HEK293T (cell line): ENCODE measurements at regions not wholly inside any gene's neighbourhood (a gene's known extent, or its start where the extent isn't known, plus 50 kb on each side); places are given as distances from the start of the nearest gene placed in this dataset.

Experiments used
- CTCF ChIA-PET: fragments of 350-600 bp; formaldehyde crosslinking; extraction: SDS; loops from one replicate; lab custom pipeline; 2021; ENCODE audit warnings: antibody characterized with exemption, inconsistent platforms; lab: Yijun Ruan, JAX
- POLR2A ChIA-PET: fragments of 350-600 bp; formaldehyde crosslinking; extraction: SDS; loops from one replicate; lab custom pipeline; 2020; ENCODE audit warnings: antibody characterized with exemption, inconsistent platforms; lab: Yijun Ruan, JAX
- DNase-seq: peaks from one replicate; pipeline ENCODE4 v3.0.0; 2012; ENCODE audit warnings: mixed read lengths; ENCODE audit errors: extremely low spot score
- ARNT ChIP-seq: fragments of 450-650 bp; IDR thresholded peaks from 2 replicates; pipeline ENCODE4 v1.6.1; 2017; ENCODE audit warnings: mild to moderate bottlenecking
- BHLHE40 ChIP-seq: fragments of 450-650 bp; IDR thresholded peaks from 2 replicates; pipeline ENCODE4 v1.6.1; 2016; ENCODE audit warnings: mild to moderate bottlenecking, moderate library complexity, borderline replicate concordance
- CTBP1 ChIP-seq: fragments of 450-650 bp; IDR thresholded peaks from 2 replicates; pipeline ENCODE4 v1.6.1; 2016; ENCODE audit warnings: borderline replicate concordance
- ELF4 ChIP-seq: fragments of 450-650 bp; IDR thresholded peaks from 2 replicates; pipeline ENCODE4 v1.6.1; 2017; ENCODE audit warnings: antibody characterized with exemption
- FOXA1 ChIP-seq: fragments of 450-650 bp; IDR thresholded peaks from 2 replicates; pipeline ENCODE4 v1.6.1; 2016; ENCODE audit warnings: mild to moderate bottlenecking
- FOXK2 ChIP-seq: fragments of 450-650 bp; IDR thresholded peaks from 2 replicates; pipeline ENCODE4 v1.6.1; 2016; ENCODE audit warnings: mild to moderate bottlenecking
- FOXM1 ChIP-seq: fragments of 450-650 bp; IDR thresholded peaks from 2 replicates; pipeline ENCODE4 v1.6.1; 2017; ENCODE audit warnings: mild to moderate bottlenecking, borderline replicate concordance
- HDGF ChIP-seq: fragments of 450-650 bp; IDR thresholded peaks from 2 replicates; pipeline ENCODE4 v1.6.1; 2017; ENCODE audit warnings: antibody characterized with exemption, borderline replicate concordance
- L3MBTL2 ChIP-seq: fragments of 450-650 bp; conservative IDR thresholded peaks from 2 replicates; pipeline ENCODE4 v1.6.1; 2016; ENCODE audit warnings: mild to moderate bottlenecking
- LEF1 ChIP-seq: fragments of 450-650 bp; IDR thresholded peaks from 2 replicates; pipeline ENCODE4 v1.6.1; 2017; ENCODE audit warnings: mild to moderate bottlenecking, borderline replicate concordance
- NFRKB ChIP-seq: fragments of 450-650 bp; IDR thresholded peaks from 2 replicates; pipeline ENCODE4 v1.6.1; 2016; ENCODE audit warnings: mild to moderate bottlenecking, moderate library complexity
- SP1 ChIP-seq: fragments of 450-650 bp; IDR thresholded peaks from 2 replicates; pipeline ENCODE4 v1.6.1; 2017
- SUZ12 ChIP-seq: fragments of 450-650 bp; IDR thresholded peaks from 2 replicates; pipeline ENCODE4 v1.6.1; 2016; ENCODE audit warnings: mild to moderate bottlenecking
- TARDBP ChIP-seq: fragments of 450-650 bp; IDR thresholded peaks from 2 replicates; pipeline ENCODE4 v1.6.1; 2016
- ZNF384 ChIP-seq: fragments of 450-650 bp; IDR thresholded peaks from 2 replicates; pipeline ENCODE4 v1.6.1; 2016
- TF ChIP-seq, protein P1 (sequence below): fragments of 450-650 bp; IDR thresholded peaks from 2 replicates; pipeline ENCODE4 v1.6.1; 2016

- ChIA-PET POLR2A (no interaction called here), CTCF (no interaction called here)
- no peak for DNase-seq
- TF ChIP-seq ELF4, result no peak
- TF ChIP-seq FOXA1, result no peak
- no peak for TF ChIP-seq L3MBTL2
- no peak for TF ChIP-seq SP1
- TF ChIP-seq FOXK2, result no peak
- TF ChIP-seq SUZ12, result no peak
- no peak for TF ChIP-seq ZNF384
- TF ChIP-seq CTBP1, result no peak
Observed at GRCh38 chr11:76279038-76279437, 72.7 kb upstream of the WNT11 start.

DNA sequence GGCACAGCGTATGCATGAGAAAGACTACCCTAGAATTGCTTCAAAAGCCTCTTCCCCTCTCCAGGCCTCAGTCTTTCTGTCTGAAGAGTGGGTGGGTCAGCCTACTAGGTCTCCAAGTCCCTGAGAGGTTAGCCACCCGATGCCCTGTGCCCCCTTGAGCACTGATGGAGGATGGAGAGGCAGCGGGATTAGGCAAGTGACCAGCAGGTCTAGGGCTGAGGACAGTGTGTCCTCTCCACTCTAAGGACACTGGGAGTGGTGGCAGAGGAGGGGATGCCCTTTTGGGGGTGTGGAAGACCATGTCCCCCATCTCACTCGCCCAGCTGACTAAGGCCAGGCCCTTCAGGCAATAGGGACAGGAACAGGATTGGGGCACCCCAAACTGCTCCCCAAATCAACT lies 72.2 kb upstream of the WNT11 start:
- DNase-seq, result no peak
- no peak for TF ChIP-seq CTBP1
- no peak for TF ChIP-seq FOXK2
- TF ChIP-seq SP1, result no peak
- no peak for TF ChIP-seq ELF4
- no peak for TF ChIP-seq BHLHE40
- ChIA-PET POLR2A (no interaction called here), CTCF (no interaction called here)

- TF ChIP-seq, protein P1, sequence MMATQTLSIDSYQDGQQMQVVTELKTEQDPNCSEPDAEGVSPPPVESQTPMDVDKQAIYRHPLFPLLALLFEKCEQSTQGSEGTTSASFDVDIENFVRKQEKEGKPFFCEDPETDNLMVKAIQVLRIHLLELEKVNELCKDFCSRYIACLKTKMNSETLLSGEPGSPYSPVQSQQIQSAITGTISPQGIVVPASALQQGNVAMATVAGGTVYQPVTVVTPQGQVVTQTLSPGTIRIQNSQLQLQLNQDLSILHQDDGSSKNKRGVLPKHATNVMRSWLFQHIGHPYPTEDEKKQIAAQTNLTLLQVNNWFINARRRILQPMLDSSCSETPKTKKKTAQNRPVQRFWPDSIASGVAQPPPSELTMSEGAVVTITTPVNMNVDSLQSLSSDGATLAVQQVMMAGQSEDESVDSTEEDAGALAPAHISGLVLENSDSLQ, result no peak
- TF ChIP-seq FOXK2 (no peak), SP1 (no peak), ARNT (no peak), ELF4 (no peak), SUZ12 (no peak), BHLHE40 (no peak), FOXA1 (no peak), HDGF (no peak), L3MBTL2 (no peak), TARDBP (no peak), FOXM1 (no peak), LEF1 (no peak), CTBP1 (no peak), ZNF384 (no peak), NFRKB (no peak)
- no peak for DNase-seq
- ChIA-PET POLR2A (no interaction called here), CTCF (no interaction called here)
Observed at GRCh38 chr11:76277298-76278175, 71.2 kb upstream of the WNT11 start.

GRCh38 chr11:76276781-76277155 lies 70.5 kb upstream of the WNT11 start:
- no peak for DNase-seq
- ChIA-PET CTCF (no interaction called here), POLR2A (no interaction called here)
- TF ChIP-seq SP1, result no peak
- no peak for TF ChIP-seq NFRKB
- TF ChIP-seq TARDBP, result no peak
- TF ChIP-seq SUZ12, result no peak
- no peak for TF ChIP-seq L3MBTL2
- TF ChIP-seq CTBP1, result no peak
- TF ChIP-seq ARNT, result no peak
- no peak for TF ChIP-seq HDGF
- no peak for TF ChIP-seq FOXK2
- TF ChIP-seq FOXM1, result no peak
- TF ChIP-seq ZNF384, result no peak
- TF ChIP-seq FOXA1, result no peak
- TF ChIP-seq, protein P1, result no peak

GRCh38 chr11:76276046-76276780 lies 69.9 kb upstream of the WNT11 start:
- DNase-seq, result no peak
- ChIA-PET CTCF (no interaction called here), POLR2A (no interaction called here)
- no peak for TF ChIP-seq NFRKB
- no peak for TF ChIP-seq FOXM1
- TF ChIP-seq SUZ12, result no peak
- TF ChIP-seq, protein P1, result no peak
- TF ChIP-seq CTBP1, result no peak
- TF ChIP-seq ARNT, result no peak
- TF ChIP-seq SP1, result no peak

DNA sequence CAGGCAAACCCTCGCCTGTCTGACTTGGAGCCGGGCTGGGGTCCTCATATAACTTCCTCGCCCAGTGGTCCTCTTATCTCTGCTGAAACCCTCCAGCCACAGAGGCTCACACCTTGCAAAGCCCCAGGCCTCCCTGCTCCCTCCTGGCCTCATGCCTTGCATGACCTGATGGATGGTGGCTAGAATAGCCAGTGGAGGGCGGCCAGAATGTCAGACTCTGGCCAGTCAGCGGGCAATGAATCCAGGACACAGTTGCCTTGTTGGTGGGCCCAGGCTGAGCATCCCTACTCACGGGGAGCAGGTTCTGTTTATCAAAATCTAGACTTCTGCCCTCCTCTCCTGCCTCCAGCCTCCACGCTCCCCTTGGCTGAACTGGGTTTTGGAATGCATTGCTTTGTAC lies 69.1 kb upstream of the WNT11 start:
- TF ChIP-seq FOXA1 (no peak), BHLHE40 (no peak), ZNF384 (no peak), NFRKB (no peak), SP1 (no peak), TARDBP (no peak), FOXM1 (no peak), HDGF (no peak)
- TF ChIP-seq, protein P1, result no peak
- POLR2A ChIA-PET, result no interaction called here
- no peak for DNase-seq
- CTCF ChIA-PET, result no interaction called here
